HG03558 (cell line): ENCODE measurements at regions not wholly inside any gene's neighbourhood (a gene's known extent, or its start where the extent isn't known, plus 50 kb on each side); places are given as distances from the start of the nearest gene placed in this dataset.
"Not testable (repeated sequence)": the region's sequence is repeated elsewhere in the genome, so short reads cannot be mapped to it uniquely, and the experiment has no call there.

Experiments used
- ATAC-seq: cut with Tn5 transposase; IDR thresholded peaks from one replicate; pipeline ENCODE4 v1.9.1; 2021; ENCODE audit warnings: moderate number of reproducible peaks; ENCODE audit not compliant: unreplicated experiment; ENCODE audit errors: extremely low read depth

DNA sequence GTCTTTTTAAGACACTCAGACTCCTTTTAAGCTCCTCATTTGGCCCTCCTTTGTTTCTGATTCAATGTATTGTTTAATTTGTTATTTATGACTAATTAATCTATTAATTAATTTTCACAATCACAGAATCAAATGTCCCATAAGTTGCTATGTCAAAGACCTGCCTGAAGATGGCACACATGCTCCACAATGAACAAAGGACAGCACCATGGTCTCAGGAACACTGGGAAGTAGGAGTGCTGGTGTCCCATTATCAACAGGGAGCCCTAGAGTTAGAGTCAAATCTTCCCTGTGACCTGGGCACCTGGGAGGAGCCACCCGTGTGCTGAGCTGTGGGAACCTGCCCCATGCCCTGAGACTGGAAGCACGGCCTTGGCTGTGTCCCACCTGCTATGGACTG, 1164.3 kb downstream of the RPIA start:
- not testable (repeated sequence) for ATAC-seq

- ATAC-seq = not testable (repeated sequence)
These were observed 1164.8 kb downstream of the RPIA start for GRCh38 chr2:89856305-89856704.

DNA sequence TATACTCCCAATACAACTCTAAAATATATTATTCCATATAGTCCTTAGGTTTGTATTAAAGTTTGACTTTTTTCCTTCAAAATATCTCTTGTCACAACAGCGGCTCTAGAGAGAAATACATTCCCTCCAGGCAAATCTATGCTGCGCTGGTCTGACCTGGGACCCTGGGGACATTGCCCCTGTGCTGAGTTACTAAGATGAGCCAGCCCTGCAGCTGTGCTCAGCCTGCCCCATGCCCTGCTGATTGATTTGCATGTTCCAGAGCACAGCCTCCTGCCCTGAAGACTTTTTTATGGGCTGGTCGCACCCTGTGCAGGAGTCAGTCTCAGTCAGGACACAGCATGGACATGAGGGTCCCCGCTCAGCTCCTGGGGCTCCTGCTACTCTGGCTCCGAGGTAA, 1170.7 kb downstream of the RPIA start:
- not testable (repeated sequence) for ATAC-seq

DNA sequence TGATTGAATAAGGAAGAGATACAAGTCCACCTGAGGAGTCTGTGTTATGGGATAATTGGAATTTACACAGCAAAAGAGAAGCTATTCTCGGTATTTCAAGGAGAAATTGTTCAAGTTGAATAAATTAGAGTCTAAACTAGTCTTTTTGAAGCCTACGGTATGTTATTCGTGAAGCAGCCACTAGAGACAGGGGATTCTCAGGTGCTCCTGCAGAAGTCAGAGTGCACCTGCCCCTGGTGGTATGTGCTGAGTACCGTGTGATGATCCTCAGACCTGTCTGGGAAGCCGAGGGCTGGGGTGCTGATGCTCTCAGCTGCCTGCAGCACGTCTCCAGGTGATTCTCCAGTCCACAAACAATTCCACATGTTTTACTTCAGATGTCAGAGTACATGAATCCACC, 1171.7 kb downstream of the RPIA start:
- not testable (repeated sequence) for ATAC-seq

DNA sequence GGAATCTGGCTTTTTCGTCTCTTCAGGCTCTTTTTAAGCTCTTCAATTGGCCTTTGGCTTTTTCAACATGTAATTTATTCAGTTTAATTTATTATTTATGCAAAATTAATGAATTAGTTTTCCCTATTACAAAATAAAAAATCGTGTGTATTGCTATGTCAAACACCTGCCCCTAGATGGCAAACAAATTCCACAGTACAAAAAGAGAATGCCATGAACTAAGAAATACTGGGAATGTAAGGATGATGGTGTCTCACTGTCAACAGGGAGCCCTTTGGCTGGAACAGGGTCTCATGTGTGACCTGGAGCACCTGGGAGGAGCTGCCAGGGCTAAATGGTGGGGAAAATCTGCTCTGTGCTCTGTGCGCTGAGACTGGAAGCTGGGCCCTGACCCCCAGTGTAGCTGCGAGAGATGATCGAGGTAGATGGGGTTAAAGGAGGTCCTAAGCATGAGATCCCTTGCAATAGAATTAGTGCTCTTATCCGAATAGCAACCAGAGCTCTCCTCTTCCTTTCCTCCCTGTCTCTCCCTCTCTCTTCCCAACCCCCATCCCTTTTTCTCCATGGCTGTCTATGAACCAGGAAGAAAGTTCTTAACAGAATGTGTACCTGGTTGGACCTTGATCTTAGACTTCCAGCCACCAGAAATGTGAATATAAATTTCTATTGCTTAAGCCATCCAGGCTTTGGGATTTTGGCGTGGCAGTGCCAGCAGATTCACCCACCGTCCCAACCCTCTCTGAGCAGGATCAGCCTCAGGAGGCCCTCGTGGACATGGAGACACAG, 1183.5 kb downstream of the RPIA start:
- not testable (repeated sequence) for ATAC-seq

- not testable (repeated sequence) for ATAC-seq
These were observed 1185.0 kb downstream of the RPIA start for GRCh38 chr2:89876445-89876844.

- ATAC-seq = not testable (repeated sequence)
These were observed 1185.4 kb downstream of the RPIA start for GRCh38 chr2:89876878-89877277.

DNA sequence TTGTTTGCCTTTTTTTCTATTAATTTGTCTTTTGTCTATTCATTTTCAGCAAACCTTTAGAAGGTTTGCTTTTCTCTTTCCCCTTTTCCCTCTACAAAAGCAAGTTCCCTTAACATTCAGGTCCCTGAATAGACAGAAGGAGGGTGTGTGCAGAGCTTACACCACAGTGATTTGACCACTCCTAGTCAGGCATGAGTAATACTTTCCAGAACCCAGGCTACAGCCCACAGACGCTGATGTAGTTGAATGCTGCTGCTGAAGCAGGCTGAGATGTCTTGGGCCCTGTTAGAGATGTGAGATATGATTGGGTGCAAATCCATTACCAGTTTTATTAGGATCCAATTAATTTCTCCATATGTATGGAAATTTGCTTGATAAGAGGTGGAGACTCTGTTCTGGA, 1191.4 kb downstream of the RPIA start:
- ATAC-seq = peak; percentile 59

- ATAC-seq = not testable (repeated sequence)
These were observed 1192.2 kb downstream of the RPIA start for GRCh38 chr2:89883624-89884023.

DNA sequence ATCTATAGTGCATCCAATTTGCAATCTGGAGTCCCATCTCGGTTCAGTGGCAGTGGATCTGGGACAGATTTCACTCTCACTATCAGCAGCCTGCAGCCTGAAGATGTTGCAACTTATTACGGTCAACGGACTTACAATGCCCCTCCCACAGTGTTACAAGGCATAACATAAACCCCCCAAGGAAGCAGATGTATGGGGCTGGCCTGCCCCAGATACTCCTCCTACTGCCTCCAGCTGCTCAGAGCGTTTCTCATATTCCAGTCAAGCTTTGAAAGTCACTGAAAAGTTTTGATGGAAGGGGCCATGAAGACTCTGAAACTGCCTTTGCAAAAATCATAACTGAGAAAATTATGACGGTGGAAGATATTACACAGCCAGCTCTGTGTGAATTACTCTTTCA, 1193.6 kb downstream of the RPIA start:
- ATAC-seq = peak; percentile 27

DNA sequence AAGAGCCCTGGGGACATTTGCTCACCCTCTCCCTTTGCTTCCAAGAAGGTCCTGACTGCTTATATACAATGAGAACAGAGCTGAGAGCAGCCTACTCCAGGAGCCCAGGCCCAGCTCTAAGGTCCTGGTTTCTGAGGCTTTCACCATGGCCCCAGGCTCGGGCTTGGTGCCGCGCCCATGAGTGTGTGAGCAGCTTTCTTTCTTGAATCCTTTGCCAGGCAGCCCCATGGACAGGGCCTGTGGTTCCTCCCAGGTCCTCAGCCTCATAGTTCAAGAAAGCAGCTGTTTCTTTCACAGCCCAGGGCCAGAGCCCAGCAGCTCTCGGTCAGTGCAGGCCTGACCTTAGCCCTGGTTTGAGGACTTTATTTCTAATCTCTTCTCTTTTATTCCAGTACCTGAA, 1197.2 kb downstream of the RPIA start:
- not testable (repeated sequence) for ATAC-seq

- not testable (repeated sequence) for ATAC-seq
These were observed 1198.8 kb downstream of the RPIA start for GRCh38 chr2:89890185-89890773.

GRCh38 chr2:89894988-89895387, 1203.5 kb downstream of the RPIA start:
- not testable (repeated sequence) for ATAC-seq

DNA sequence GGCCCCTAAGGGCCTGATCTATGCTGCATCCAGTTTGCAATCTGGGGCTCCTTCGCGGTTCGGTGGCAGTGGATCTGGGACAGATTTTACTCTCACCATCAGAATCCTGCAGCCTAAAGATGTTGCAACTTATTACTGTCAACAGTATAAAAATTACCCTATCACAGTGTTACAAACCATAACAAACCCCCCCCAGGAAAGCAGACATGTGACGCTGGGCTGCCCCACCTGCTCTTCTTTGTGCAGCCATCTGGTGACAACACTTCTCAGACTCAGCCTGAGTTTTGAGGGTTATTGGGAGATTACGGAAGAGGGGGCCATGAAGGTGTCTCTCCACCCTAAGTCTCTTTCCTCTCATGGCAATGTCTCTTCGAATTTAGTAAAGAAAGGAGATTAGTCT, 1204.2 kb downstream of the RPIA start:
- ATAC-seq = not testable (repeated sequence)

DNA sequence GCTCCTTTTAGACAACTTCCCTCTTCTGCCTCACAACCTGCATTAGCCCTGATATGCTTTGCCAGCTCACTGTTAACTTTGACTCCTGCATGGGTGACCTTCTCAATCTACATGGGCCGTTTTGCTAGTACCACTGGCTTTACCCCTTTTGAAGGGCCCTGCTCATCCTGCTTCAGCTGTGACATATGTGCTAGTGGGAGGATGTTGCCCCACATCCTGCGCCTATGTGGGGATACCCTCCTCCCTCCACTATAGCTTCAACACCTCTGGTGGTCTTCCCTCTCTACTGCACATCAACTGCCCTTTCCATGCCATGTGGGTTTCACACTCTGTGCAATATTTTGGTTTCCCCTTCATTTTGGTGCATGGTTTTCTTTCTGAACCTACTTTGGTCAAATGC, 1235.5 kb downstream of the RPIA start:
- not testable (repeated sequence) for ATAC-seq

- ATAC-seq = not testable (repeated sequence)
These were observed 1244.0 kb downstream of the RPIA start for GRCh38 chr2:89935436-89935835.

DNA sequence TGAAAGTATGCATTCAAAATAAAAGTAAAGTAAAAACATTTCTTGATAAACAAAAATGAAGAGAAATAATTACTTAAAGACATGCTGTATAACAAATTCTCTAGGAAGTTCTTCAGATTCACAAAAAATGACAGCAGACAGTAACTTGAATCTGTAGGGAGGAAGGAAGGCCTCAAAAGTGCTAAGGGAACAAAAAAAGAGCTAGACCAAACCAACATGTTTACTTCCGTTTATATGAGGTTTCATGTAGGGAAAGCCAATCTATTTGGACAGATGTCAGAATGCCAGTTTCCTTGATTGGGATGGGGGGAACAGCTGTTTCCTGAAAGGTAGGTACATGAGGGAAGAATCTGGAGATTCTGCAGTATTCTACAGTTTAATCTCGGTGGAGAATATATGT, 1244.5 kb downstream of the RPIA start:
- not testable (repeated sequence) for ATAC-seq

DNA sequence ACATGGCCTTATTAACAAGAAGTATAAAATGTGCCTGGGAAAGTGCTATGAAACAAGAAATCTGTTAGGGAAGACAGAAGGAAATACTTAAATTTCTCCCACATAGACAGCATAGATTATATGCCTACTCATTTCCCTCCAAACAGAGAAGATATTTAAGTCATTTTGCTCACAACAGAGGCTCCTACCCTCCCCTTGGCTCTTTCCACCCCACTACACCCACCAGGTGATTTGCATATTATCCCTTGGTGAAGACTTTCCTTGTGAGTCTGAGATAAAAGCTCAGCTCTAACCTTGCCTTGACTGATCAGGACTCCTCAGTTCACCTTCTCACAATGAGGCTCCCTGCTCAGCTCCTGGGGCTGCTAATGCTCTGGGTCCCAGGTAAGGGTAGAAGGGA, 1245.1 kb downstream of the RPIA start:
- ATAC-seq = not testable (repeated sequence)

- ATAC-seq = peak; percentile 91
These were observed 1247.3 kb downstream of the RPIA start for GRCh38 chr2:89938756-89939155.

- not testable (repeated sequence) for ATAC-seq
These were observed 1252.8 kb downstream of the RPIA start for GRCh38 chr2:89944267-89944666.

DNA sequence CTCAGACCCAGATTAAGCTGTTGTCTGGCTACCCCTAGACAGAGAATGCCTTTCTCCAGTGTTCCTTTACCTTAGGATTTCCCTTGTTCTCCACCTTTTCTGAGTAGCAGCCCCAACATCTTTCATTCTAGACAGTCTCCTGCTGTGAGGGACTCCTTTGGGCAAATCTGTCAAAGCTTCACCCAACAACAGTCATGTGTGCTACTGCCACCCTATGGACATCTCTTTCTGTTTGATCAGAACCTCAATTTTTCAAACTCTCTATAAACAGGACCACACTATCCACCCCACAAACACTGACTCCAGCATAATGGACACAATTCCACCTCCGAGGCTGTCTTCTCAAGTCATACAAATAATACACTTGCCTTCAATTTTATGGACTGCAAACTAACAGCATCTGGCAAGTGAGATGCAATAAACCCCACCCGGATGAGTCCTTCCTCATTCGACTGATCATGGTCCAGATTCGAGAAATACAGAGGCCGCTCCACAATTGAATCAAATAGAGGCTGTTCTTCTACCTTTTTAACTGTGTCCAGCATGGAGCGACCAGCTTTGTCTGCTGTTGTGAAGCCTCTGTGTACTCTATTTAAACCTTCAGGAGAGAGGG, 1253.6 kb downstream of the RPIA start:
- not testable (repeated sequence) for ATAC-seq
